Erythroblast (primary cell): ENCODE measurements at regions not wholly inside any gene's neighbourhood (a gene's known extent, or its start where the extent isn't known, plus 50 kb on each side); places are given as distances from the start of the nearest gene placed in this dataset.

ENCODE experiments used
- GATA1 ChIP-seq: IDR thresholded peaks from 2 replicates; pipeline ENCODE4 v1.6.1; 2011; ENCODE audit warnings: low read depth, mild to moderate bottlenecking, control low read depth, low read length, moderate library complexity
- POLR2A ChIP-seq: IDR thresholded peaks from 2 replicates; pipeline ENCODE4 v1.6.1; 2011; ENCODE audit warnings: mild to moderate bottlenecking, low read length

GRCh38 chr21:25254491-25255174 is 352.6 kb downstream of the MRPL39 start:
- no peak for TF ChIP-seq POLR2A
- no peak for TF ChIP-seq GATA1
